Left lung (tissue), 4 donors: ENCODE measurements at regions not wholly inside any gene's neighbourhood (a gene's known extent, or its start where the extent isn't known, plus 50 kb on each side); places are given as distances from the start of the nearest gene placed in this dataset.

ENCODE experiments used
- ATAC-seq: fragments of 200-7000 bp; cut with Tn5 transposase; one replicate; pipeline ENCODE4 v1.9.1; 2020; ENCODE audit warnings: moderate library complexity
- DNase-seq, 4 donors: peaks; one replicate each; pipeline ENCODE4 v3.0.0-alpha.2; 2013 to 2020
- H3K27ac ChIP-seq, 2 donors: fragments of 200-600 bp; sonication (generic) in 1 of 2; one replicate each; pipeline versions ENCODE4 v1.5.0 to v1.8.0; 2020 to 2021
- H3K27me3 ChIP-seq, 2 donors: fragments of 200-600 bp; sonication (generic) in 1 of 2; one replicate each; pipeline versions ENCODE4 v1.5.0 to v1.8.0; 2020 to 2021
- H3K36me3 ChIP-seq, 2 donors: fragments of 200-600 bp; sonication (generic) in 1 of 2; one replicate each; pipeline versions ENCODE4 v1.5.0 to v1.8.0; 2020 to 2021
- H3K4me1 ChIP-seq, 2 donors: fragments of 200-600 bp; one replicate each; pipeline ENCODE4 v1.8.0; 2021
- H3K4me3 ChIP-seq, 2 donors: fragments of 200-600 bp; sonication (generic) in 1 of 2; one replicate each; pipeline versions ENCODE4 v1.5.0 to v1.8.0; 2020 to 2021; ENCODE audit warnings: mild to moderate bottlenecking in 1 of 2
- H3K9me3 ChIP-seq, 2 donors: fragments of 200-600 bp; sonication (generic) in 1 of 2; one replicate each; pipeline versions ENCODE4 v1.5.0 to v1.8.0; 2020 to 2021
- intact Hi-C, 2 donors: fragments of 100-400 bp; cut with DNase I; formaldehyde crosslinking; loops; one replicate each; pipeline versions ENCODE4 v1.11.2 to v1.14.2; 2022
- TF ChIP-seq, protein P1 (sequence below), 2 donors: fragments of 200-600 bp; sonication (generic) in 1 of 2; IDR thresholded peaks; one replicate each; pipeline versions ENCODE4 v1.5.0 to v1.8.0; 2021; ENCODE audit warnings: antibody characterized with exemption in 2 of 2
- donor health status: DM: no; HTN: yes; CAD: no.
- donor health status: DM: no; HTN: no; CAD: no.

DNA sequence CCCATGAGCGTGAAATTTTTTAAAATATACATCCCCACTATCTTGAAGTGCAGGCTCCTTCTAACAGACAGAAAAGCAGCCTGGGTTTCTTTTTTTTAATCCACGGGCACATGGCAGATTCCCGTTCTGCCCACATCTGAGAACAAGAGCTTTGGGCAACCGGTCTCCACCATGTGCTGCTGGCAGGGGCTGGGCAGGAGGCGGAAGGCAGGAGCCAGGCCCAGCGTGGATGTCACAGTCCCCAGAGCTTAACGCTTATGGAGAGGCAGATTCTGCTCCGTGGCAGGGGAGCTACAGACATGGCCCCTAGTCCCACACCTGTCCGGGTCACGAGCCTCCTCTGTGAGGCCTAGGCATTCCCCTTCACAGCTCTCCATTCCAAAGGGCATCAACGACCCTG, 503.0 kb upstream of the MYT1L start:
- TF ChIP-seq, protein P1, sequence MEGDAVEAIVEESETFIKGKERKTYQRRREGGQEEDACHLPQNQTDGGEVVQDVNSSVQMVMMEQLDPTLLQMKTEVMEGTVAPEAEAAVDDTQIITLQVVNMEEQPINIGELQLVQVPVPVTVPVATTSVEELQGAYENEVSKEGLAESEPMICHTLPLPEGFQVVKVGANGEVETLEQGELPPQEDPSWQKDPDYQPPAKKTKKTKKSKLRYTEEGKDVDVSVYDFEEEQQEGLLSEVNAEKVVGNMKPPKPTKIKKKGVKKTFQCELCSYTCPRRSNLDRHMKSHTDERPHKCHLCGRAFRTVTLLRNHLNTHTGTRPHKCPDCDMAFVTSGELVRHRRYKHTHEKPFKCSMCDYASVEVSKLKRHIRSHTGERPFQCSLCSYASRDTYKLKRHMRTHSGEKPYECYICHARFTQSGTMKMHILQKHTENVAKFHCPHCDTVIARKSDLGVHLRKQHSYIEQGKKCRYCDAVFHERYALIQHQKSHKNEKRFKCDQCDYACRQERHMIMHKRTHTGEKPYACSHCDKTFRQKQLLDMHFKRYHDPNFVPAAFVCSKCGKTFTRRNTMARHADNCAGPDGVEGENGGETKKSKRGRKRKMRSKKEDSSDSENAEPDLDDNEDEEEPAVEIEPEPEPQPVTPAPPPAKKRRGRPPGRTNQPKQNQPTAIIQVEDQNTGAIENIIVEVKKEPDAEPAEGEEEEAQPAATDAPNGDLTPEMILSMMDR (IDR thresholded peaks at IDR 0.05), result no peak
- Histone ChIP-seq H3K4me1 (no peaks in the 10 kb centered on the region), H3K4me3 (no peak overlapping the region), H3K27me3 (no peaks in the 10 kb centered on the region), H3K9me3 (no peaks in the 10 kb centered on the region), H3K36me3 (no peaks in the 10 kb centered on the region), H3K27ac (no peak overlapping the region)
- intact Hi-C loops, result no loop called here
- no peak for DNase-seq
- no peak for ATAC-seq

- ATAC-seq (no peak), DNase-seq (no peak)
- TF ChIP-seq, protein P1 (IDR thresholded peaks at IDR 0.05), result no peak
- Histone ChIP-seq H3K36me3 (no peaks in the 10 kb centered on the region), H3K9me3 (no peaks in the 10 kb centered on the region), H3K4me3 (no peak overlapping the region), H3K27ac (no peak overlapping the region), H3K4me1 (no peaks in the 10 kb centered on the region), H3K27me3 (no peaks in the 10 kb centered on the region)
- intact Hi-C loops, result no loop called here
Measured at GRCh38 chr2:2832657-2833056, 501.6 kb upstream of the MYT1L start.

DNA sequence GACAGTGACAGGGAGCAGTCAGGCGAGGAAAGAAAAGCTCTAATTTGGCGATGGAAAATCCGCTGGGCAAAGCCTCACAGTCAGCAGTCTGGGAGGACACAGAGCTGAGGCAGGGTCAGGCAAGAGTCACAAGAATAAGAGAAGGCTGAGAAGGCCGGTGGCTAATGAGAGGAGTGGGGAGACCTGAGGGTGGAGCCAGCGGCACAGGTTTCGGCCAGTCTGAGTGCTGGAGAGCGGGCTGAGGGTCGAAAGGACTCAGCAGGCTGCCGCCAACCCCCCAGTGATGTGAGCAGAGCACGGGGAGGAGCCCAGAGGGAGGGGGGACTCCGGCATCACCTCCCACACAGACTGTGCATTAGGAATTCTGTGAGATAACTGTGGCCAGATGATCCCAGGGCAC, 500.6 kb upstream of the MYT1L start:
- DNase-seq (no peak), ATAC-seq (no peak)
- no peaks in the 10 kb centered on the region for H3K36me3 ChIP-seq
- H3K27me3 ChIP-seq, result no peaks in the 10 kb centered on the region
- no peaks in the 10 kb centered on the region for H3K4me1 ChIP-seq
- no peak overlapping the region for H3K27ac ChIP-seq
- no peak overlapping the region for H3K4me3 ChIP-seq
- TF ChIP-seq, protein P1 (IDR thresholded peaks at IDR 0.05), result no peak
- intact Hi-C loops, result no loop called here
- no peaks in the 10 kb centered on the region for H3K9me3 ChIP-seq

DNA sequence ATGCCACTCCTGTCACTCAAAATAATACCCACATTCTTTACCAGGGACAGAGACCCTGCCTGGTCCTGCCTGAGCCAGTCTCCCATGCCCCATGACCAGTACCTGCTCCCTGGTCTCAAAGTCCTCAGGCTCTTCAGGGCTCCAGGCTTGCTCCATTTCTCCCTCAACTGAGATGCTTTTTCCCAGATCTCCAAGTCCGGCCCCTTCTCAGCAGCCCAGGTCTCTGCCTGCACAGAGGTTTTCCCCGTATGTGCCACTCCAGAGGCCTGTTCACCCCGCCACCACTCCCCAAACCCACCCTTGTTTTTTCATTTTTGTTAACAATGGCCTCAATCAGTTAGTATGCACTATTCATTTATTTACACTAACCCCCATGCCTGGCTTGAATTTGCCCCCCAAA, 499.5 kb upstream of the MYT1L start:
- ATAC-seq (no peak), DNase-seq (no peak)
- no peaks in the 10 kb centered on the region for H3K36me3 ChIP-seq
- no peaks in the 10 kb centered on the region for H3K9me3 ChIP-seq
- H3K27me3 ChIP-seq, result no peaks in the 10 kb centered on the region
- H3K27ac ChIP-seq, result no peak overlapping the region
- no peaks in the 10 kb centered on the region for H3K4me1 ChIP-seq
- no peak overlapping the region for H3K4me3 ChIP-seq
- intact Hi-C loops, result no loop called here
- TF ChIP-seq, protein P1 (IDR thresholded peaks at IDR 0.05), result no peak

DNA sequence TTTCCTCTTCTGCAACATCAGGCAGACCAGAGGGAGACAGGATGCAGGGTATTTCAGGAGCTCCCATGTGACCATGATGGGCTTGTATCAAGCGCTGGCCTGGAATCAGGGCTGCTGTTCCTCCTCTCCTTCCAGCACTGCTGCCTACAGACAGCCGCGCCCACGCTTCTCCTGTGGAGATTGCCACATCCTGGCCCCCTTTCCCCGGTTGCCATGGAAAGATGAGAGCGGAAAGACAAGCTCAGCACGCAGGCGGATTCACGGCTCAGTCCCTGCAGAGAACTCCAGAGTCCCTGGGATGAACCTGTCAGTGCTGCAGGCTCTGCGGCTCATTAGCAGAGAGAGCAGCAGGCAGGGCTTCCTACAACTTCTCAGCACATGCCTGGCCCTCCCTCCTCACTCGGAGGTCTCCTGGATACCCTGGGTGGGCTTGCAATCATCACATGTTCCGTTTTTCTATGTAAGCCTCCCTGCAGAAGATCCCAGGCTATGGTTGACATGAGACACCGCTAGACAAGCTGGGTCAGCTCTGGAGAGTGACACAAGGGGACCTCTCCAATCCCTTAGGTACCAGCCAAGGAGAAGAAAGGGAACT, 497.8 kb upstream of the MYT1L start:
- TF ChIP-seq, protein P1 (IDR thresholded peaks at IDR 0.05), result no peak
- DNase-seq (no peak), ATAC-seq (no peak)
- no peaks in the 10 kb centered on the region for H3K36me3 ChIP-seq
- H3K9me3 ChIP-seq, result no peaks in the 10 kb centered on the region
- no peaks in the 10 kb centered on the region for H3K27me3 ChIP-seq
- H3K4me1 ChIP-seq, result no peaks in the 10 kb centered on the region
- no peak overlapping the region for H3K27ac ChIP-seq
- H3K4me3 ChIP-seq, result no peak overlapping the region
- intact Hi-C loops, result no loop called here
